ENCODE measurements at regions not wholly inside any gene's neighbourhood (a gene's known extent, or its start where the extent isn't known, plus 50 kb on each side); places are given as distances from the start of the nearest gene placed in this dataset.

GRCh38 chr9:134272302-134273023 lies 53.8 kb upstream of the RXRA start:
- no peak for DNase-seq (ENCODE audit: low read depth in 2 of 2)

- DNase-seq (ENCODE audit: low read depth in 2 of 2): no peak
Measured at GRCh38 chr9:134273647-134274046, 52.6 kb upstream of the RXRA start.

GRCh38 chr9:134275375-134275774 lies 50.9 kb upstream of the RXRA start:
- no peak for DNase-seq (ENCODE audit: low read depth in 2 of 2)

GRCh38 chr9:134276453-134277245 lies 49.6 kb upstream of the RXRA start:
- no peak for DNase-seq (ENCODE audit: low read depth in 2 of 2)

All from fibroblast of skin of left quadriceps (primary cell).